ENCODE measurements at regions not wholly inside any gene's neighbourhood (a gene's known extent, or its start where the extent isn't known, plus 50 kb on each side); places are given as distances from the start of the nearest gene placed in this dataset.

DNA sequence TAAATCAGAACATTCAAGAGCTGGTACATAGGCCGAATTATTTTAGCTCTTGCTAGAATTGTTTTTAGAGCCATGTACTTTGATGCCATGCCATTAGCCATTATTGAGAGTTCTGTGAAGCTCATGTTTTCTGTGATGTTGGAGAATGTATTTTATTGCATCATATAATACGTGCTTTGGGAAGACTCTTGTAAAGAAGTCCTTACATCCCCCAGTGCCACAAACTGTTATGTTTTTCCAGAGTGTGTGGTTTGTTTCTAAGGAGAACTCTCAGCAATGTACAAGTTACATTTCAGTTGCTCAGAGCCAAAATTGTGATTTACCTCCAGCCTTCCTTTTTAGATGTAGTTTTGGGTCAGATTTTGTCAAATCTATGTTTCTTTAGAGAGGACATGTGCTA is 148.6 kb downstream of the HAUS1 start (continued):
- TF ChIP-seq TOX (CRISPR knock-in tag; IDR thresholded peaks at IDR 0.05; ENCODE audit: borderline replicate concordance): no peak

DNA sequence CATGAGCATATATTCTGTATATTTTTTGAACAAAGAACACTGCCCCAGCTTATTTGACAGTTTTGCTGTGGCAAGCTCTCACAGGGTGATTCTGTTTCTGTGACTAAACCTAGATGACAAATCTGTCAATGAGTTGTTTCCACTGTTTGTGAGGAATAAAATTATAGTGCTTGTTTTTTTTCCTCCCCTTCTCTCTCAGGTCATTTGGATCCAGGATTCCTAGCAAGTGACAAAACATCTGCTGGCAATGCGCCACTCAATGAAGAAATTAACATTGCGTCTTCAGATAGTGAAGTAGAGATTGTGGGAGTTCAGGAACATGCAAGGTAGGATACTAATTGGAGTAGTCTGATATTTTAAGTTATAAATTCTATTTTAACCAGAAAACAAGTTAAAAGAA is 149.3 kb downstream of the HAUS1 start:
- ATAC-seq: no peak
- TF ChIP-seq ZC3H10 (CRISPR knock-in tag; IDR thresholded peaks at IDR 0.05) (no peak), ISL1 (CRISPR knock-in tag; IDR thresholded peaks at IDR 0.05) (no peak), GLIS3 (CRISPR knock-in tag; IDR thresholded peaks at IDR 0.05) (no peak), SNAI2 (CRISPR knock-in tag; IDR thresholded peaks at IDR 0.05) (no peak), RARB (CRISPR knock-in tag; IDR thresholded peaks at IDR 0.05) (no peak), PPARA (CRISPR knock-in tag; IDR thresholded peaks at IDR 0.05; ENCODE audit: borderline replicate concordance) (no peak), ZNF565 (CRISPR knock-in tag; conservative IDR thresholded peaks at IDR 0.05; ENCODE audit: low read depth) (no peak), ZFP3 (CRISPR knock-in tag; IDR thresholded peaks at IDR 0.05) (no peak), ARNTL (CRISPR knock-in tag; IDR thresholded peaks at IDR 0.05; ENCODE audit: borderline replicate concordance, low read depth) (no peak)
- TF ChIP-seq, protein P1, sequence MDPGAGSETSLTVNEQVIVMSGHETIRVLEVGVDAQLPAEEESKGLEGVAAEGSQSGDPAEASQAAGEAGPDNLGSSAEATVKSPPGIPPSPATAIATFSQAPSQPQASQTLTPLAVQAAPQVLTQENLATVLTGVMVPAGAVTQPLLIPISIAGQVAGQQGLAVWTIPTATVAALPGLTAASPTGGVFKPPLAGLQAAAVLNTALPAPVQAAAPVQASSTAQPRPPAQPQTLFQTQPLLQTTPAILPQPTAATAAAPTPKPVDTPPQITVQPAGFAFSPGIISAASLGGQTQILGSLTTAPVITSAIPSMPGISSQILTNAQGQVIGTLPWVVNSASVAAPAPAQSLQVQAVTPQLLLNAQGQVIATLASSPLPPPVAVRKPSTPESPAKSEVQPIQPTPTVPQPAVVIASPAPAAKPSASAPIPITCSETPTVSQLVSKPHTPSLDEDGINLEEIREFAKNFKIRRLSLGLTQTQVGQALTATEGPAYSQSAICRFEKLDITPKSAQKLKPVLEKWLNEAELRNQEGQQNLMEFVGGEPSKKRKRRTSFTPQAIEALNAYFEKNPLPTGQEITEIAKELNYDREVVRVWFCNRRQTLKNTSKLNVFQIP (CRISPR knock-in tag; IDR thresholded peaks at IDR 0.05; ENCODE audit: borderline replicate concordance, low read depth): no peak
- TF ChIP-seq, protein P2, sequence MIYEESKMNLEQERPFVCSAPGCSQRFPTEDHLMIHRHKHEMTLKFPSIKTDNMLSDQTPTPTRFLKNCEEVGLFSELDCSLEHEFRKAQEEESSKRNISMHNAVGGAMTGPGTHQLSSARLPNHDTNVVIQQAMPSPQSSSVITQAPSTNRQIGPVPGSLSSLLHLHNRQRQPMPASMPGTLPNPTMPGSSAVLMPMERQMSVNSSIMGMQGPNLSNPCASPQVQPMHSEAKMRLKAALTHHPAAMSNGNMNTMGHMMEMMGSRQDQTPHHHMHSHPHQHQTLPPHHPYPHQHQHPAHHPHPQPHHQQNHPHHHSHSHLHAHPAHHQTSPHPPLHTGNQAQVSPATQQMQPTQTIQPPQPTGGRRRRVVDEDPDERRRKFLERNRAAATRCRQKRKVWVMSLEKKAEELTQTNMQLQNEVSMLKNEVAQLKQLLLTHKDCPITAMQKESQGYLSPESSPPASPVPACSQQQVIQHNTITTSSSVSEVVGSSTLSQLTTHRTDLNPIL (CRISPR knock-in tag; IDR thresholded peaks at IDR 0.05; ENCODE audit: low read depth): no peak

DNA sequence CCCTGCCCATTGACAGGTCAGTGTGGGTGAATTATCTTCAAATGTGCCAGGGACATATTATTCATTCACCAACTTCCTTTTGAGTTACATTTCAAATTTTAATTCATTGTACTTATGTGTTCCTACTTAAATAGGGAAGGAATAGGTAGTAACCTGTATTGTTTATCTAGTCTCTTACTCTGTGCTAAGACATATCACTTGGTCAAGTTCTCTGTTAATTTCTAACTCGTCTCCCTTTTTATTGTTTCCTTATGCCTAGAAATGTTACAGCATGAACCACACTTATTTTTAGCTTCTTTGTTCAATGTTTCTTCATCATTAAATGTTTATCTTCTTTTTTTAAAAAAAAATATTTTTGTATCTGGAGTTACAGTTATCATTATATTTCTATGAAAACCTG is 151.9 kb downstream of the HAUS1 start:
- TF ChIP-seq, protein P3, sequence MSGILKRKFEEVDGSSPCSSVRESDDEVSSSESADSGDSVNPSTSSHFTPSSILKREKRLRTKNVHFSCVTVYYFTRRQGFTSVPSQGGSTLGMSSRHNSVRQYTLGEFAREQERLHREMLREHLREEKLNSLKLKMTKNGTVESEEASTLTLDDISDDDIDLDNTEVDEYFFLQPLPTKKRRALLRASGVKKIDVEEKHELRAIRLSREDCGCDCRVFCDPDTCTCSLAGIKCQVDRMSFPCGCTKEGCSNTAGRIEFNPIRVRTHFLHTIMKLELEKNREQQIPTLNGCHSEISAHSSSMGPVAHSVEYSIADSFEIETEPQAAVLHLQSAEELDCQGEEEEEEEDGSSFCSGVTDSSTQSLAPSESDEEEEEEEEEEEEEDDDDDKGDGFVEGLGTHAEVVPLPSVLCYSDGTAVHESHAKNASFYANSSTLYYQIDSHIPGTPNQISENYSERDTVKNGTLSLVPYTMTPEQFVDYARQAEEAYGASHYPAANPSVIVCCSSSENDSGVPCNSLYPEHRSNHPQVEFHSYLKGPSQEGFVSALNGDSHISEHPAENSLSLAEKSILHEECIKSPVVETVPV (CRISPR knock-in tag; IDR thresholded peaks at IDR 0.05): no peak
- TF ChIP-seq, protein P4, sequence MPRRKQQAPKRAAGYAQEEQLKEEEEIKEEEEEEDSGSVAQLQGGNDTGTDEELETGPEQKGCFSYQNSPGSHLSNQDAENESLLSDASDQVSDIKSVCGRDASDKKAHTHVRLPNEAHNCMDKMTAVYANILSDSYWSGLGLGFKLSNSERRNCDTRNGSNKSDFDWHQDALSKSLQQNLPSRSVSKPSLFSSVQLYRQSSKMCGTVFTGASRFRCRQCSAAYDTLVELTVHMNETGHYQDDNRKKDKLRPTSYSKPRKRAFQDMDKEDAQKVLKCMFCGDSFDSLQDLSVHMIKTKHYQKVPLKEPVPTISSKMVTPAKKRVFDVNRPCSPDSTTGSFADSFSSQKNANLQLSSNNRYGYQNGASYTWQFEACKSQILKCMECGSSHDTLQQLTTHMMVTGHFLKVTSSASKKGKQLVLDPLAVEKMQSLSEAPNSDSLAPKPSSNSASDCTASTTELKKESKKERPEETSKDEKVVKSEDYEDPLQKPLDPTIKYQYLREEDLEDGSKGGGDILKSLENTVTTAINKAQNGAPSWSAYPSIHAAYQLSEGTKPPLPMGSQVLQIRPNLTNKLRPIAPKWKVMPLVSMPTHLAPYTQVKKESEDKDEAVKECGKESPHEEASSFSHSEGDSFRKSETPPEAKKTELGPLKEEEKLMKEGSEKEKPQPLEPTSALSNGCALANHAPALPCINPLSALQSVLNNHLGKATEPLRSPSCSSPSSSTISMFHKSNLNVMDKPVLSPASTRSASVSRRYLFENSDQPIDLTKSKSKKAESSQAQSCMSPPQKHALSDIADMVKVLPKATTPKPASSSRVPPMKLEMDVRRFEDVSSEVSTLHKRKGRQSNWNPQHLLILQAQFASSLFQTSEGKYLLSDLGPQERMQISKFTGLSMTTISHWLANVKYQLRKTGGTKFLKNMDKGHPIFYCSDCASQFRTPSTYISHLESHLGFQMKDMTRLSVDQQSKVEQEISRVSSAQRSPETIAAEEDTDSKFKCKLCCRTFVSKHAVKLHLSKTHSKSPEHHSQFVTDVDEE (CRISPR knock-in tag; IDR thresholded peaks at IDR 0.05): no peak
- TF ChIP-seq ZC3H10 (CRISPR knock-in tag; IDR thresholded peaks at IDR 0.05) (no peak), ZNF8 (CRISPR knock-in tag; IDR thresholded peaks at IDR 0.05) (no peak)
- no peak for ATAC-seq

DNA sequence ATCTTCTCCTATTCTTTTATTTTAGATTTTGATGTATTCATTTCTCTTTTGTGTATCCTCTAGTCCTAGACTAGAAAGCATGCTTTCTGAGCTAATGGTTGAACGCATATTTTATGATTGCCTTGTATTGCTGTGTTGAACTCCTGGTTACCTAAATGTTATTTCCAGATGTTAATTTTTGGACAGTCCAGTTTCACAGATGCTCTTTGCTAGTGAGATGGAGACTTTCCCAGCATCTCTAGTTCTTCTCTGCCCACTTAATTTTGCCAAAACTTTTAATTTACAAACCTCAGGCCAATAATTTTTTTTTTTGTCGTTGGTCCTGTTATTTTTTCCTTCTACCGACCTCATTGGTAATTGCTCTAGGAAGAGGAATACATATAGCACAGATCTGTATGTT is 153.2 kb downstream of the HAUS1 start:
- TF ChIP-seq OSR1 (CRISPR knock-in tag; IDR thresholded peaks at IDR 0.05) (no peak), RARB (CRISPR knock-in tag; IDR thresholded peaks at IDR 0.05) (no peak), ZC3H10 (CRISPR knock-in tag; IDR thresholded peaks at IDR 0.05) (no peak), PPARA (CRISPR knock-in tag; IDR thresholded peaks at IDR 0.05; ENCODE audit: borderline replicate concordance) (no peak), ZFP3 (CRISPR knock-in tag; IDR thresholded peaks at IDR 0.05) (no peak), CSDC2 (CRISPR knock-in tag; IDR thresholded peaks at IDR 0.05) (no peak)
- TF ChIP-seq, protein P2 (CRISPR knock-in tag; IDR thresholded peaks at IDR 0.05; ENCODE audit: low read depth): no peak
- no peak for ATAC-seq

All from SK-N-SH treated with all-trans-retinoic acid at 6 μM for 48 hours (cell line).